DND-41 (cell line): ENCODE measurements at regions not wholly inside any gene's neighbourhood (a gene's known extent, or its start where the extent isn't known, plus 50 kb on each side); places are given as distances from the start of the nearest gene placed in this dataset.

Experiments
- EZH2 ChIP-seq: IDR thresholded peaks from 3 replicates; pipeline ENCODE4 v1.6.1; 2012; ENCODE audit warnings: borderline replicate concordance, low read depth, mild to moderate bottlenecking, moderate library complexity, low read length, inconsistent platforms; ENCODE audit not compliant: severe bottlenecking
- TF ChIP-seq, protein P1 (sequence below): IDR thresholded peaks from 2 replicates; pipeline ENCODE4 v1.5.1; 2012; ENCODE audit warnings: borderline replicate concordance, low read length, moderate library complexity, mild to moderate bottlenecking; ENCODE audit not compliant: poor library complexity, severe bottlenecking; ENCODE audit errors: extremely low read depth

GRCh38 chr5:130324953-130325671 is 420.8 kb downstream of the CHSY3 start:
- TF ChIP-seq, protein P1, sequence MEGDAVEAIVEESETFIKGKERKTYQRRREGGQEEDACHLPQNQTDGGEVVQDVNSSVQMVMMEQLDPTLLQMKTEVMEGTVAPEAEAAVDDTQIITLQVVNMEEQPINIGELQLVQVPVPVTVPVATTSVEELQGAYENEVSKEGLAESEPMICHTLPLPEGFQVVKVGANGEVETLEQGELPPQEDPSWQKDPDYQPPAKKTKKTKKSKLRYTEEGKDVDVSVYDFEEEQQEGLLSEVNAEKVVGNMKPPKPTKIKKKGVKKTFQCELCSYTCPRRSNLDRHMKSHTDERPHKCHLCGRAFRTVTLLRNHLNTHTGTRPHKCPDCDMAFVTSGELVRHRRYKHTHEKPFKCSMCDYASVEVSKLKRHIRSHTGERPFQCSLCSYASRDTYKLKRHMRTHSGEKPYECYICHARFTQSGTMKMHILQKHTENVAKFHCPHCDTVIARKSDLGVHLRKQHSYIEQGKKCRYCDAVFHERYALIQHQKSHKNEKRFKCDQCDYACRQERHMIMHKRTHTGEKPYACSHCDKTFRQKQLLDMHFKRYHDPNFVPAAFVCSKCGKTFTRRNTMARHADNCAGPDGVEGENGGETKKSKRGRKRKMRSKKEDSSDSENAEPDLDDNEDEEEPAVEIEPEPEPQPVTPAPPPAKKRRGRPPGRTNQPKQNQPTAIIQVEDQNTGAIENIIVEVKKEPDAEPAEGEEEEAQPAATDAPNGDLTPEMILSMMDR, result no peak
- no peak for TF ChIP-seq EZH2
